A549 (cell line): ENCODE measurements at regions not wholly inside any gene's neighbourhood (a gene's known extent, or its start where the extent isn't known, plus 50 kb on each side); places are given as distances from the start of the nearest gene placed in this dataset.

Experiments
- BHLHE40 ChIP-seq: IDR thresholded peaks from 2 replicates; pipeline ENCODE4 v1.6.1; 2012; ENCODE audit warnings: low read depth, low read length, inconsistent platforms
- CBX8 ChIP-seq: fragments of 200-600 bp; sonication (generic); IDR thresholded peaks from 2 replicates; pipeline ENCODE4 v1.6.1; 2016
- CEBPB ChIP-seq, 2 experiments: fragments of >200 bp in 1 of 2; sonication (Bioruptor Twin) in 1 of 2; formaldehyde crosslinking in 1 of 2; IDR thresholded peaks; 2 replicates each; pipeline ENCODE4 v1.6.1; 2012 to 2016
- CTCF ChIP-seq: fragments of >200 bp; sonication (Bioruptor Twin); formaldehyde crosslinking; IDR thresholded peaks from 3 replicates; pipeline ENCODE4 v1.5.1; 2016
- EP300 ChIP-seq, 2 experiments: fragments of >200 bp; sonication (Bioruptor Twin); formaldehyde crosslinking; IDR thresholded peaks; 2 replicates in 1 of 2; 3 replicates in 1 of 2; pipeline ENCODE4 v1.6.1; 2016 to 2017
- FOSL2 ChIP-seq, 2 experiments: fragments of 450-650 bp in 1 of 2; fragments of >200 bp in 1 of 2; sonication (Bioruptor Twin) in 1 of 2; formaldehyde crosslinking; IDR thresholded peaks; 2 replicates each; pipeline versions ENCODE4 v1.5.0 to v1.6.1; 2016 to 2020; ENCODE audit warnings: mild to moderate bottlenecking in 1 of 2, moderate library complexity in 1 of 2
- HOXA7 ChIP-seq: fragments of 250-450 bp; sonication (Bioruptor Pico); IDR thresholded peaks from 2 replicates; pipeline ENCODE4 v1.5.0; 2020; ENCODE audit warnings: mild to moderate bottlenecking, moderate library complexity
- HOXB5 ChIP-seq: fragments of 250-450 bp; sonication (Bioruptor Pico); IDR thresholded peaks from 2 replicates; pipeline ENCODE4 v1.5.0; 2020; ENCODE audit warnings: mild to moderate bottlenecking, moderate library complexity
- POLR2A ChIP-seq: IDR thresholded peaks from 2 replicates; pipeline ENCODE4 v1.6.1; 2012; ENCODE audit warnings: mild to moderate bottlenecking, low read length
- RAD21 ChIP-seq, 2 experiments: fragments of >200 bp in 1 of 2; sonication (Bioruptor Twin) in 1 of 2; formaldehyde crosslinking in 1 of 2; IDR thresholded peaks in 1 of 2; conservative IDR thresholded peaks in 1 of 2; 2 replicates in 1 of 2; 3 replicates in 1 of 2; pipeline ENCODE4 v1.6.1; 2012 to 2018; ENCODE audit warnings: inconsistent platforms in 1 of 2
- RFX5 ChIP-seq: fragments of 450-650 bp; IDR thresholded peaks from 2 replicates; pipeline ENCODE4 v1.7.1; 2014; ENCODE audit warnings: antibody characterized with exemption, mild to moderate bottlenecking, moderate library complexity
- TF ChIP-seq, protein P1 (sequence below): fragments of 450-650 bp; IDR thresholded peaks from 2 replicates; pipeline ENCODE4 v1.6.1; 2014; ENCODE audit warnings: antibody characterized with exemption
- TF ChIP-seq, protein P2 (sequence below): fragments of 150-350 bp; IDR thresholded peaks from 2 replicates; pipeline ENCODE4 v1.6.1; 2014; ENCODE audit warnings: low read depth, mild to moderate bottlenecking, low read length
- TF ChIP-seq, protein P3 (sequence below): fragments of 200-600 bp; sonication (generic); IDR thresholded peaks from 2 replicates; pipeline ENCODE4 v1.6.1; 2016; ENCODE audit warnings: antibody characterized with exemption, mild to moderate bottlenecking, moderate library complexity

- no peak for TF ChIP-seq POLR2A
- no peak for TF ChIP-seq CTCF
- no peak for TF ChIP-seq HOXA7 (CRISPR knock-in tag)
- TF ChIP-seq EP300 (IDR thresholded peaks at IDR 0.05): no peak
- no peak for TF ChIP-seq RAD21 (conservative IDR thresholded peaks at IDR 0.05 in 1 of 2, IDR thresholded peaks at IDR 0.05 in 1 of 2)
- TF ChIP-seq, protein P1, sequence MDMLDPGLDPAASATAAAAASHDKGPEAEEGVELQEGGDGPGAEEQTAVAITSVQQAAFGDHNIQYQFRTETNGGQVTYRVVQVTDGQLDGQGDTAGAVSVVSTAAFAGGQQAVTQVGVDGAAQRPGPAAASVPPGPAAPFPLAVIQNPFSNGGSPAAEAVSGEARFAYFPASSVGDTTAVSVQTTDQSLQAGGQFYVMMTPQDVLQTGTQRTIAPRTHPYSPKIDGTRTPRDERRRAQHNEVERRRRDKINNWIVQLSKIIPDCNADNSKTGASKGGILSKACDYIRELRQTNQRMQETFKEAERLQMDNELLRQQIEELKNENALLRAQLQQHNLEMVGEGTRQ: no peak
- TF ChIP-seq FOSL2 (IDR thresholded peaks at IDR 0.05): no peak
- no peak for TF ChIP-seq FOSL2 (CRISPR knock-in tag; IDR thresholded peaks at IDR 0.05)
- TF ChIP-seq BHLHE40: no peak
- TF ChIP-seq, protein P2, sequence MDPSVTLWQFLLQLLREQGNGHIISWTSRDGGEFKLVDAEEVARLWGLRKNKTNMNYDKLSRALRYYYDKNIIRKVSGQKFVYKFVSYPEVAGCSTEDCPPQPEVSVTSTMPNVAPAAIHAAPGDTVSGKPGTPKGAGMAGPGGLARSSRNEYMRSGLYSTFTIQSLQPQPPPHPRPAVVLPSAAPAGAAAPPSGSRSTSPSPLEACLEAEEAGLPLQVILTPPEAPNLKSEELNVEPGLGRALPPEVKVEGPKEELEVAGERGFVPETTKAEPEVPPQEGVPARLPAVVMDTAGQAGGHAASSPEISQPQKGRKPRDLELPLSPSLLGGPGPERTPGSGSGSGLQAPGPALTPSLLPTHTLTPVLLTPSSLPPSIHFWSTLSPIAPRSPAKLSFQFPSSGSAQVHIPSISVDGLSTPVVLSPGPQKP: no peak
- no peak for TF ChIP-seq CEBPB (IDR thresholded peaks at IDR 0.05)
- TF ChIP-seq RFX5: no peak
- no peak for TF ChIP-seq HOXB5 (CRISPR knock-in tag)
- no peak for TF ChIP-seq CBX8
- TF ChIP-seq, protein P3, sequence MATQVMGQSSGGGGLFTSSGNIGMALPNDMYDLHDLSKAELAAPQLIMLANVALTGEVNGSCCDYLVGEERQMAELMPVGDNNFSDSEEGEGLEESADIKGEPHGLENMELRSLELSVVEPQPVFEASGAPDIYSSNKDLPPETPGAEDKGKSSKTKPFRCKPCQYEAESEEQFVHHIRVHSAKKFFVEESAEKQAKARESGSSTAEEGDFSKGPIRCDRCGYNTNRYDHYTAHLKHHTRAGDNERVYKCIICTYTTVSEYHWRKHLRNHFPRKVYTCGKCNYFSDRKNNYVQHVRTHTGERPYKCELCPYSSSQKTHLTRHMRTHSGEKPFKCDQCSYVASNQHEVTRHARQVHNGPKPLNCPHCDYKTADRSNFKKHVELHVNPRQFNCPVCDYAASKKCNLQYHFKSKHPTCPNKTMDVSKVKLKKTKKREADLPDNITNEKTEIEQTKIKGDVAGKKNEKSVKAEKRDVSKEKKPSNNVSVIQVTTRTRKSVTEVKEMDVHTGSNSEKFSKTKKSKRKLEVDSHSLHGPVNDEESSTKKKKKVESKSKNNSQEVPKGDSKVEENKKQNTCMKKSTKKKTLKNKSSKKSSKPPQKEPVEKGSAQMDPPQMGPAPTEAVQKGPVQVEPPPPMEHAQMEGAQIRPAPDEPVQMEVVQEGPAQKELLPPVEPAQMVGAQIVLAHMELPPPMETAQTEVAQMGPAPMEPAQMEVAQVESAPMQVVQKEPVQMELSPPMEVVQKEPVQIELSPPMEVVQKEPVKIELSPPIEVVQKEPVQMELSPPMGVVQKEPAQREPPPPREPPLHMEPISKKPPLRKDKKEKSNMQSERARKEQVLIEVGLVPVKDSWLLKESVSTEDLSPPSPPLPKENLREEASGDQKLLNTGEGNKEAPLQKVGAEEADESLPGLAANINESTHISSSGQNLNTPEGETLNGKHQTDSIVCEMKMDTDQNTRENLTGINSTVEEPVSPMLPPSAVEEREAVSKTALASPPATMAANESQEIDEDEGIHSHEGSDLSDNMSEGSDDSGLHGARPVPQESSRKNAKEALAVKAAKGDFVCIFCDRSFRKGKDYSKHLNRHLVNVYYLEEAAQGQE: no peak
Observed at GRCh38 chr10:57222603-57223002, 861.5 kb upstream of the ZWINT start.
